ENCODE measurements at regions not wholly inside any gene's neighbourhood (a gene's known extent, or its start where the extent isn't known, plus 50 kb on each side); places are given as distances from the start of the nearest gene placed in this dataset.

DNA sequence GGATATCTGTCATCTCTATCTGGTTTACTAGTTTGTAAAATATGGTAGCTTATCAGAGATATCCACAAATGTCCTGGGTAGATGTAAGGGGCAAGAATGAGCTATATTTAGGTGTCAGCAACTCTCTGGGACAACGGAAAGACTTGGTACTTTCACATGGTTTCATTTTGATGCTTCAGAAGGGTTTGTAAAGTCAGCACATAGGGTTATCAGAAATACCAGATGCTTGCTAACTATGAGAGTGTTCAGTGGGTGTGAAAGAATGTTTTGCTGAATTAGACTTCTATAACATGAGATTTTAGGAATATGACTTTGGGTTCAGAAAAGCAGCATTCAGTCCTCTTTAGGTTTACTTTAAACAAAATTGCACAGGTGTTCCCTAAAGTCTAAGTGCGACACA lies 466.5 kb upstream of the PDZRN3 start:
- TF ChIP-seq, protein P1, sequence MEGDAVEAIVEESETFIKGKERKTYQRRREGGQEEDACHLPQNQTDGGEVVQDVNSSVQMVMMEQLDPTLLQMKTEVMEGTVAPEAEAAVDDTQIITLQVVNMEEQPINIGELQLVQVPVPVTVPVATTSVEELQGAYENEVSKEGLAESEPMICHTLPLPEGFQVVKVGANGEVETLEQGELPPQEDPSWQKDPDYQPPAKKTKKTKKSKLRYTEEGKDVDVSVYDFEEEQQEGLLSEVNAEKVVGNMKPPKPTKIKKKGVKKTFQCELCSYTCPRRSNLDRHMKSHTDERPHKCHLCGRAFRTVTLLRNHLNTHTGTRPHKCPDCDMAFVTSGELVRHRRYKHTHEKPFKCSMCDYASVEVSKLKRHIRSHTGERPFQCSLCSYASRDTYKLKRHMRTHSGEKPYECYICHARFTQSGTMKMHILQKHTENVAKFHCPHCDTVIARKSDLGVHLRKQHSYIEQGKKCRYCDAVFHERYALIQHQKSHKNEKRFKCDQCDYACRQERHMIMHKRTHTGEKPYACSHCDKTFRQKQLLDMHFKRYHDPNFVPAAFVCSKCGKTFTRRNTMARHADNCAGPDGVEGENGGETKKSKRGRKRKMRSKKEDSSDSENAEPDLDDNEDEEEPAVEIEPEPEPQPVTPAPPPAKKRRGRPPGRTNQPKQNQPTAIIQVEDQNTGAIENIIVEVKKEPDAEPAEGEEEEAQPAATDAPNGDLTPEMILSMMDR (IDR thresholded peaks at IDR 0.05), result no peak
- TF ChIP-seq POLR2AphosphoS5 (IDR thresholded peaks at IDR 0.05), result no peak

All from upper lobe of left lung (tissue), 4 donors.